Tibial nerve (tissue), 3 donors: ENCODE measurements at regions not wholly inside any gene's neighbourhood (a gene's known extent, or its start where the extent isn't known, plus 50 kb on each side); places are given as distances from the start of the nearest gene placed in this dataset.

Experiments used
- POLR2A ChIP-seq, 2 donors: fragments of 450-650 bp; IDR thresholded peaks; one replicate each; pipeline ENCODE4 v1.6.1; 2017; ENCODE audit warnings: antibody characterized with exemption in 2 of 2, mild to moderate bottlenecking in 2 of 2, moderate library complexity in 2 of 2
- TF ChIP-seq, protein P1 (sequence below), 5 experiments: fragments of 200-600 bp in 3 of 5; fragments of 450-650 bp in 2 of 5; sonication (generic) in 3 of 5; IDR thresholded peaks; one replicate each; pipeline ENCODE4 v1.5.1; 2016 to 2019; ENCODE audit warnings: antibody characterized with exemption in 5 of 5, mild to moderate bottlenecking in 3 of 5, moderate library complexity in 2 of 5

DNA sequence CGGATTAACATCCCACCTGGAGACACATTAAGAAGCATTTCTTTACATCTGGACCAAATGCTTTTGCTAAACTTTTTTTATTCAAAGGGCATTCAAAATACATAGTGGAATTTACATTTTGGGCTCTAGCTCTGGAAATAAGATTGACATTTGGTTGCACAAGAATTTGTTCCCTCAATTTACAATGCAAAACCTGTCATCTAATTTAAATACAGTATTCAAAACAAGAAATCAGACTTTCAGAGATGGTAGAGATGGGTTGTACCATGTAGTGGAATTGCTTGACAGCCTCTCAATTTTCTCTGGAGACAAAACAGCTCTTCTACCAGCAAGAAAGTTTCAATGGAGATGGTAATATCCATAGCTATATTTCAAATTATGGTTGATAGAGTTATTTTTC is 275.8 kb downstream of the ATP23 start:
- TF ChIP-seq, protein P1, sequence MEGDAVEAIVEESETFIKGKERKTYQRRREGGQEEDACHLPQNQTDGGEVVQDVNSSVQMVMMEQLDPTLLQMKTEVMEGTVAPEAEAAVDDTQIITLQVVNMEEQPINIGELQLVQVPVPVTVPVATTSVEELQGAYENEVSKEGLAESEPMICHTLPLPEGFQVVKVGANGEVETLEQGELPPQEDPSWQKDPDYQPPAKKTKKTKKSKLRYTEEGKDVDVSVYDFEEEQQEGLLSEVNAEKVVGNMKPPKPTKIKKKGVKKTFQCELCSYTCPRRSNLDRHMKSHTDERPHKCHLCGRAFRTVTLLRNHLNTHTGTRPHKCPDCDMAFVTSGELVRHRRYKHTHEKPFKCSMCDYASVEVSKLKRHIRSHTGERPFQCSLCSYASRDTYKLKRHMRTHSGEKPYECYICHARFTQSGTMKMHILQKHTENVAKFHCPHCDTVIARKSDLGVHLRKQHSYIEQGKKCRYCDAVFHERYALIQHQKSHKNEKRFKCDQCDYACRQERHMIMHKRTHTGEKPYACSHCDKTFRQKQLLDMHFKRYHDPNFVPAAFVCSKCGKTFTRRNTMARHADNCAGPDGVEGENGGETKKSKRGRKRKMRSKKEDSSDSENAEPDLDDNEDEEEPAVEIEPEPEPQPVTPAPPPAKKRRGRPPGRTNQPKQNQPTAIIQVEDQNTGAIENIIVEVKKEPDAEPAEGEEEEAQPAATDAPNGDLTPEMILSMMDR (IDR thresholded peaks at IDR 0.05): no peak
- TF ChIP-seq POLR2A (IDR thresholded peaks at IDR 0.05): no peak
